ENCODE measurements at regions not wholly inside any gene's neighbourhood (a gene's known extent, or its start where the extent isn't known, plus 50 kb on each side); places are given as distances from the start of the nearest gene placed in this dataset.

DNA sequence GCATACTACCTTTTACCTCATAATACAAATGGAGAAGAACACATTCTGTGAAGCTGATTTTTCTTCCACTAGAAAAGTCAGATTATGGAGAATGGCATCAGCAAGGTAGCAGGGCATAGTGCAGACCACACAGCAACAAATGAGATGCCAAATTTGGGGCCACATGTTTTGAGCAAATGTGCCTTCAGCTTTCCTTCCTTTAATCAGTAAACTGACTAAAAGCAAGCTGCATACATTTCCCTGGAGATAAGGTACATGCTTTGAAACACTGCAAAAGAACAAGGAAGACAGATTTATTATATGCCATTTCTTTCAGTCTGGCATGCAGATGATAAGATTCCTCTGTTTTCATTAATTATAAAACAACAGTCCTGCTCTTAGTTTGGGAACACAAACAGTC, 67.1 kb upstream of the GUCY1A1 start:
- no peaks in the 10 kb centered on the region for H3K36me3 ChIP-seq (ENCODE audit: insufficient read depth, insufficient read length, low read length)
- no peaks in the 10 kb centered on the region for H3K4me1 ChIP-seq (ENCODE audit: insufficient read depth, insufficient read length)
- H3K9me3 ChIP-seq (ENCODE audit: insufficient read depth, low read length): no peaks in the 10 kb centered on the region
- H3K4me3 ChIP-seq (ENCODE audit: insufficient read length, low read depth): no peak overlapping the region
- DNase-seq (ENCODE audit: low read depth, low spot score): no peak
- no peak overlapping the region for H3K9ac ChIP-seq (ENCODE audit: insufficient read length, low read depth)
- no peaks in the 10 kb centered on the region for H3K27me3 ChIP-seq (ENCODE audit: insufficient read depth, insufficient read length)
- TF ChIP-seq YY1 (IDR thresholded peaks at IDR 0.05; ENCODE audit: insufficient read depth, insufficient read length) (no peak), SUZ12 (IDR thresholded peaks at IDR 0.05; ENCODE audit: extremely low read depth, insufficient read depth, insufficient read length) (no peak), ZNF274 (IDR thresholded peaks at IDR 0.05; ENCODE audit: low read depth, low read length) (no peak)

DNA sequence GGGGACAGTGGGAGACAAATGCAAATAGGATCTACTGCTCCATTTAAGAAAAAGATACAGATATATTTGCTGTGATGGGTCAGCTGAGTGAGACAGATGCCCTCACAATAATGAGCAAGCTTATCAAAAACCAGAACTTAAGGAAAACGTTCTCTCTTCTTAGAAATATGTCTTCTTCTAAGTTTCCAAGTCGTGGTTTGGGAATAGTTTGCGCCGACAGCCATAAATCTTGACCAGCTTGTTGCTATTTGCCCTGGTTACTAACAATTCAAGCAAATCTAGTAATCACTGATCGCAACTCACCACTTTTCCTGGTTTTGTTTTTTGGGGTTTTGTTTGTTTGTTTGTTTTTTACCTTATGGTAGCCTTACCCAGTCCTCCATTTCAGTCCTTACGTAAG, 67.6 kb upstream of the GUCY1A1 start:
- no peaks in the 10 kb centered on the region for H3K4me1 ChIP-seq (ENCODE audit: insufficient read depth, insufficient read length)
- no peak for DNase-seq (ENCODE audit: low read depth, low spot score)
- H3K36me3 ChIP-seq (ENCODE audit: insufficient read depth, insufficient read length, low read length): no peaks in the 10 kb centered on the region
- no peak overlapping the region for H3K9ac ChIP-seq (ENCODE audit: insufficient read length, low read depth)
- no peaks in the 10 kb centered on the region for H3K27me3 ChIP-seq (ENCODE audit: insufficient read depth, insufficient read length)
- H3K4me3 ChIP-seq (ENCODE audit: insufficient read length, low read depth): no peak overlapping the region
- TF ChIP-seq ZNF274 (IDR thresholded peaks at IDR 0.05; ENCODE audit: low read depth, low read length) (no peak), YY1 (IDR thresholded peaks at IDR 0.05; ENCODE audit: insufficient read depth, insufficient read length) (no peak), SUZ12 (IDR thresholded peaks at IDR 0.05; ENCODE audit: extremely low read depth, insufficient read depth, insufficient read length) (no peak)
- no peaks in the 10 kb centered on the region for H3K9me3 ChIP-seq (ENCODE audit: insufficient read depth, low read length)

DNA sequence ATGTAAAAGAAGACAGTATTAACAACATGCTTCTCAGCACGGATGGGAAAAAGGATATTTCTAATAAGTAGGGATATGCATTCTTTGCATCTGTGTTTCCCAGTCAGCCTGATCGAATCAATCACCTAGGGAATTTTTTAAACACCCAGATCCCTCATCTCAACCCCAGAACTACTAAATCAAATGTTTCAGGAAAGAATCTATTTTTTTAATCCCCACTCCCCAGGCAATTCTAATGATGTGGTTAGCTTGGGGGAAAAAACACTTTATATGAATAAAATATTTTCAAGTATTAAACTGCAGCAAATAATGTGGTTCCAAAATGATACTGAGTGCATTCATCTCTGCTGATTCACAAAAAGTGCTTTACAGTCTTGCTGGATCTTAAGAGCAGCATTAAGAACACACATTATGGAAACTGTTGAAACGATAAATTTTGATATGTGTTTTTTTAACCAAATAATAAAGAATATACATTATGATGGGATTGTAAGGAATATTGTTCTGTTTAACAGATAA, 68.7 kb upstream of the GUCY1A1 start:
- TF ChIP-seq SUZ12 (IDR thresholded peaks at IDR 0.05; ENCODE audit: extremely low read depth, insufficient read depth, insufficient read length) (no peak), ZNF274 (IDR thresholded peaks at IDR 0.05; ENCODE audit: low read depth, low read length) (no peak), YY1 (IDR thresholded peaks at IDR 0.05; ENCODE audit: insufficient read depth, insufficient read length) (no peak)
- Histone ChIP-seq H3K4me1 (ENCODE audit: insufficient read depth, insufficient read length) (no peaks in the 10 kb centered on the region), H3K9ac (ENCODE audit: insufficient read length, low read depth) (no peak overlapping the region)

DNA sequence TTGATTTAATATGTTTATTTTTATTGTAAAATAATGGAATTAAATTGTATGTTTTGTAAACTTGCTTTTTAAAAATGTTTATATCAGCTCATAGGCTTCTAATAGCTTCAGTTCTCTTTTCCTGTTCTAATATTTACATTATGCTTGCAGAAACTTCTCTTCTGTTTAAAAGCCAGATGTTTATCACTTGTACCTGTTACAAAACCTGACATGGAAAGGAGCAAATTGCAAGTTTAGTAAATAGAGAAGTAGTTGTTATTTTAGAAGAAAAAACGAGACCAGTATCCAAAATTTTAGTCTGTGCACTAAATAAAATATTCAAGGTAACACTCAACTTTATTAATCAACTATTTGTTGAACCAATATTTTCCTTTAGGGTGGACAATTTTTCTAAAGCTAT, 69.4 kb upstream of the GUCY1A1 start:
- Histone ChIP-seq H3K9me3 (ENCODE audit: insufficient read depth, low read length) (no peaks in the 10 kb centered on the region), H3K36me3 (ENCODE audit: insufficient read depth, insufficient read length, low read length) (no peaks in the 10 kb centered on the region), H3K9ac (ENCODE audit: insufficient read length, low read depth) (no peak overlapping the region), H3K27me3 (ENCODE audit: insufficient read depth, insufficient read length) (no peaks in the 10 kb centered on the region), H3K4me1 (ENCODE audit: insufficient read depth, insufficient read length) (no peaks in the 10 kb centered on the region), H3K4me3 (ENCODE audit: insufficient read length, low read depth) (no peak overlapping the region)
- TF ChIP-seq YY1 (IDR thresholded peaks at IDR 0.05; ENCODE audit: insufficient read depth, insufficient read length) (no peak), SUZ12 (IDR thresholded peaks at IDR 0.05; ENCODE audit: extremely low read depth, insufficient read depth, insufficient read length) (no peak), ZNF274 (IDR thresholded peaks at IDR 0.05; ENCODE audit: low read depth, low read length) (no peak)
- no peak for DNase-seq (ENCODE audit: low read depth, low spot score)

More for the DNA sequence above, 68.7 kb upstream of the GUCY1A1 start:
- Histone ChIP-seq H3K27me3 (ENCODE audit: insufficient read depth, insufficient read length) (no peaks in the 10 kb centered on the region), H3K9me3 (ENCODE audit: insufficient read depth, low read length) (no peaks in the 10 kb centered on the region), H3K36me3 (ENCODE audit: insufficient read depth, insufficient read length, low read length) (no peaks in the 10 kb centered on the region), H3K4me3 (ENCODE audit: insufficient read length, low read depth) (no peak overlapping the region)
- DNase-seq (ENCODE audit: low read depth, low spot score): no peak

DNA sequence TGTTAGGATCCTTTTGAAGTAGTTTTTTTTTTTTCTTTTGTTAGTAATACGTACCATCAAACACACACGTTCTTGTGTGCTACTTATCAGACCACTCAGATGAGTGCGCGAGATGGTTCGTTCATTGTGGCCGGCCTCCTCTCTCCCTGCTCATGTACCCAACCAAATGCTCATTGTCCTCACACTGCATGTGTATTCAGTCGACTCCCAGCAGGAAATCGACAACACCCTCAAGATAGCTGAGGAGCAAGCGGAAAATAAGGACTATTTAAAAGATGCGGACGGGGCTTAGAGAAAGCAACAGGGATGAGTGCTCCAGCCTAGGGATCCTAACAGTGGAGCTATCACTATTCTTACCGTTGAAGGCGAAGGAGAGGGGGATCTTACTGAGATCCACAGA, 72.9 kb upstream of the GUCY1A1 start:
- no peak for DNase-seq (ENCODE audit: low read depth, low spot score)
- Histone ChIP-seq H3K36me3 (ENCODE audit: insufficient read depth, insufficient read length, low read length) (no peaks in the 10 kb centered on the region), H3K9me3 (ENCODE audit: insufficient read depth, low read length) (no peaks in the 10 kb centered on the region), H3K4me3 (ENCODE audit: insufficient read length, low read depth) (no peak overlapping the region), H3K27me3 (ENCODE audit: insufficient read depth, insufficient read length) (no peaks in the 10 kb centered on the region), H3K4me1 (ENCODE audit: insufficient read depth, insufficient read length) (no peaks in the 10 kb centered on the region), H3K9ac (ENCODE audit: insufficient read length, low read depth) (no peak overlapping the region)
- TF ChIP-seq YY1 (IDR thresholded peaks at IDR 0.05; ENCODE audit: insufficient read depth, insufficient read length): no peak
- no peak for TF ChIP-seq ZNF274 (IDR thresholded peaks at IDR 0.05; ENCODE audit: low read depth, low read length)
- no peak for TF ChIP-seq SUZ12 (IDR thresholded peaks at IDR 0.05; ENCODE audit: extremely low read depth, insufficient read depth, insufficient read length)

DNA sequence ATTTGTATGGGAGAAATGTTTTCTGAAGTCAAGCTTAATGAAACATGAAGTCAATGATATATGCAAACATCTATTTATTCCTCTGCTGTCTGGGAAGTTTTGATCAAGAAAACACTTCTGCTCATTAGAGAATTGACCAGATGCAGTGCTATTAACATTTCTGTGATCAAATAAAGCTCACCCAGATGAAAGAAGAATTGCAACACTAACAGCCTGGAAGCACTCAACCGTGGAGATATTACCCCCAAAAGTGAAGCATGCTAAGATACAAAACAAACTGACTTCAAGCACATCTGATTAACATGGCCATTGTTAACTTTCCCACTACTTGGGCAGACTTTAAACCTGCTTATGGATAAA, 73.7 kb upstream of the GUCY1A1 start:
- TF ChIP-seq YY1 (IDR thresholded peaks at IDR 0.05; ENCODE audit: insufficient read depth, insufficient read length): no peak
- TF ChIP-seq SUZ12 (IDR thresholded peaks at IDR 0.05; ENCODE audit: extremely low read depth, insufficient read depth, insufficient read length): no peak
- TF ChIP-seq ZNF274 (IDR thresholded peaks at IDR 0.05; ENCODE audit: low read depth, low read length): no peak
- H3K4me1 ChIP-seq (ENCODE audit: insufficient read depth, insufficient read length): no peaks in the 10 kb centered on the region
- no peak for DNase-seq (ENCODE audit: low read depth, low spot score)

DNA sequence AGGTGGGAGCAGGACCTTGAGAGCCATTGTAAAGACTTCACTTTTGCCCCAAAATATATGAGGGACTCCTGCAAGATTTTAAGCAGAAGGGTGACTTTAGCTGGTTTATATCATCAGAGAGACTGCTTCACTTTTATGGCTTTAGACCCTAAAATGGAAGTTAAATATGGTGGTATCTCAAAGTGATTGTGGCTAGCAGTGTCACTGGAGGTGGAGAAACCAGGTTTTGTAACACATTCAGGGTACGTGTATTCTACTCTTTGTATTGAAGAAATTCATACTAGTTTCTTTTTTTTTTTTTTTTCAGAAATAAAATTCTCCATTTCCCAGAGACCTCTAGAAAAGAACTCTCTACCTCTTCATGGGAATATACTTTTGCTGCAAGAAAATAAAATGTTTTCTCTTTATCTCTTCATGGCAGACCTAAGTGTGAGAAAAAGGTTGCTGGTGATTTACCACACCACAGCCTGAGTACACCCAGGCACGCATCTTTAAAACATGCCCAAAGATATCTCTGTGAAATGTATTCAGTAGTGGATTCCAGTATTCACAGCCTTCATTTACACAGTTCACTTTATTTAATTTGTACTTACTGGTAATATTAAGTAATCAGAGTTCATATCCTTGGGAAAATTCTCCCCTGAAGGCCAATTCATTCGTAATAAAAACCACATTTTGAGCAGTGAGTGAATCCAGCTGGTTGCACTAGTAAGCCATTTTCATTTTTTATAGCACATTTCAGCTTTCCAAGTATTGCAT, 74.3 kb upstream of the GUCY1A1 start:
- Histone ChIP-seq H3K9ac (ENCODE audit: insufficient read length, low read depth) (no peak overlapping the region), H3K4me3 (ENCODE audit: insufficient read length, low read depth) (no peak overlapping the region), H3K36me3 (ENCODE audit: insufficient read depth, insufficient read length, low read length) (no peaks in the 10 kb centered on the region), H3K9me3 (ENCODE audit: insufficient read depth, low read length) (no peaks in the 10 kb centered on the region), H3K27me3 (ENCODE audit: insufficient read depth, insufficient read length) (no peaks in the 10 kb centered on the region), H3K4me1 (ENCODE audit: insufficient read depth, insufficient read length) (no peaks in the 10 kb centered on the region)
- DNase-seq (ENCODE audit: low read depth, low spot score): no peak
- TF ChIP-seq ZNF274 (IDR thresholded peaks at IDR 0.05; ENCODE audit: low read depth, low read length) (no peak), YY1 (IDR thresholded peaks at IDR 0.05; ENCODE audit: insufficient read depth, insufficient read length) (no peak), SUZ12 (IDR thresholded peaks at IDR 0.05; ENCODE audit: extremely low read depth, insufficient read depth, insufficient read length) (no peak)

More for the DNA sequence above, 73.7 kb upstream of the GUCY1A1 start:
- Histone ChIP-seq H3K9ac (ENCODE audit: insufficient read length, low read depth) (no peak overlapping the region), H3K9me3 (ENCODE audit: insufficient read depth, low read length) (no peaks in the 10 kb centered on the region), H3K4me3 (ENCODE audit: insufficient read length, low read depth) (no peak overlapping the region), H3K27me3 (ENCODE audit: insufficient read depth, insufficient read length) (no peaks in the 10 kb centered on the region), H3K36me3 (ENCODE audit: insufficient read depth, insufficient read length, low read length) (no peaks in the 10 kb centered on the region)
